ENCODE measurements at regions not wholly inside any gene's neighbourhood (a gene's known extent, or its start where the extent isn't known, plus 50 kb on each side); places are given as distances from the start of the nearest gene placed in this dataset.
"Not testable (repeated sequence)": the region's sequence is repeated elsewhere in the genome, so short reads cannot be mapped to it uniquely, and the experiment has no call there.

DNA sequence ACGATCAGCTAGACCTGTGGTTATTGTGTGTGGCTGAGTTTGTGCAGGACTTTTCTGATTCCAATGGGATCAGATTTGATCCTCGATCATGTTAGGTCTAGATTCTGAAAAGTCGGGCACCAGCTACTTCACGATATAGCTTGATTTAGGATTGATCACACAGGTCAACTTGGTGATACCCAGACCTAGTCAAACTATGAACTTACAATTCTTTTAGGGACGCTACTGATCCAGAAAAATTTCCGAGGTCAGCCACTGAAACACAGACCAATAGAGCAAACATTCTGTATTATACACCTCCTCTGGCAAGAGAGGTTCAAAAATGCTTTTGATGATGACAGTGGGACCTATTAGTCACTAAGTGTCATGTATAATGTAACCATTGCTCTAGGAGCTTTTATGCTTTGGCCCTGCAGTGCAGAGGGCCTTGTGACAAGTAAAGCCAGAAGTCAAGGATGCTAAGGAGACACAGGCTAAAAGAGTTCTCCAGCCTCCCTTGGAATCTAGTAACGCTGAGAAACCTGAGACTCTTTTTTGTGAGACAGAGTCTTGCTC, 115.6 kb upstream of the MB21D2 start:
- Histone ChIP-seq H3K4me1 (no peaks in the 10 kb centered on the region), H3K27ac (no peak overlapping the region), H3K27me3 (no peaks in the 10 kb centered on the region), H3K9me3 (peaks cover 0 to 4% (median 0%) of the 10 kb centered on the region in 4 donors), H3K4me3 (no peak overlapping the region), H3K36me3 (no peaks in the 10 kb centered on the region)
- no peak for TF ChIP-seq POLR2AphosphoS5 (IDR thresholded peaks at IDR 0.05)
- no peak for TF ChIP-seq EP300 (IDR thresholded peaks at IDR 0.05)
- TF ChIP-seq CTCF (IDR thresholded peaks at IDR 0.05): no peak
- TF ChIP-seq POLR2A (IDR thresholded peaks at IDR 0.05): no peak
- intact Hi-C loops (cut with DNase I; ENCODE audit: low total_unique reads): no loop called here
- no peak for DNase-seq
- 81 to 93% (median 89%) methylated on average over 7 of the region's 7 CpGs for WGBS, 5 donors

- H3K4me3 ChIP-seq; intact Hi-C loops (cut with DNase I; ENCODE audit: low total_unique reads); DNase-seq; H3K4me1 ChIP-seq; H3K36me3 ChIP-seq; H3K27ac ChIP-seq; H3K9me3 ChIP-seq; H3K27me3 ChIP-seq: not testable (repeated sequence)
- WGBS, 5 donors: 96 to 100% (median 97%) methylated on average over 3 of the region's 3 CpGs
Measured at GRCh38 chr3:193037828-193038227, 120.2 kb upstream of the MB21D2 start.

DNA sequence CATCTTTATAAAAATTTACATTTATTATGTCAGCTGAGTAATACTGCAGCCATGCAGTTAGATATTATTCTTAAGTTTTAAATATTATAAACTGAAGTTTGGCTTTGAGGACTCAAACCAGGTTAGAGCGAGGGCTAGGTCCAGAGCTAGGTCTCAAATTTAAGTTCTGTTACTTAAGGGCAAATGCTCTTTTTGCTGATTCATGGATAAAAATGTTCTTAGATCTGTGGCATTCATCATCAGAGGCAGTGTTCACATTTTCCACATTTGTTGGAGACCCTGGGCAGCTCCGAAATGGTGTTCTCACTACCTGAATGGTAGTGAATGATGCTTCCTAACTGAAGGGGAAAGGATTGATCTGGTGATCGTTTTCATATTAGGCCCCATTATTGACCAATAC, 121.4 kb upstream of the MB21D2 start:
- intact Hi-C loops (cut with DNase I; ENCODE audit: low total_unique reads): no loop called here
- H3K27me3 ChIP-seq: no peaks in the 10 kb centered on the region
- no peak for DNase-seq
- TF ChIP-seq CTCF (IDR thresholded peaks at IDR 0.05) (no peak), POLR2AphosphoS5 (IDR thresholded peaks at IDR 0.05) (no peak), POLR2A (IDR thresholded peaks at IDR 0.05) (no peak), EP300 (IDR thresholded peaks at IDR 0.05) (no peak)
- no peaks in the 10 kb centered on the region for H3K36me3 ChIP-seq
- H3K4me3 ChIP-seq: no peak overlapping the region
- WGBS, 5 donors: 82 to 96% (median 90%) methylated on average over 3 of the region's 3 CpGs
- H3K27ac ChIP-seq: no peak overlapping the region
- no peaks in the 10 kb centered on the region for H3K4me1 ChIP-seq
- H3K9me3 ChIP-seq: peaks cover 0 to 4% (median 0%) of the 10 kb centered on the region in 4 donors

- TF ChIP-seq POLR2AphosphoS5 (IDR thresholded peaks at IDR 0.05): no peak
- TF ChIP-seq CTCF (IDR thresholded peaks at IDR 0.05): peak in 5 of 7 experiments; percentile 16 to 81 (median 37)
- no peak for TF ChIP-seq POLR2A (IDR thresholded peaks at IDR 0.05)
- DNase-seq: peak in 1 of 2 donors; percentile 61
Measured at GRCh38 chr3:193040836-193041672, 123.4 kb upstream of the MB21D2 start.

GRCh38 chr3:193046371-193046770, 128.7 kb upstream of the MB21D2 start:
- Histone ChIP-seq H3K4me1 (no peaks in the 10 kb centered on the region), H3K9me3 (no peaks in the 10 kb centered on the region), H3K27ac (no peak overlapping the region), H3K36me3 (no peaks in the 10 kb centered on the region), H3K27me3 (no peaks in the 10 kb centered on the region), H3K4me3 (no peak overlapping the region)
- intact Hi-C loops (cut with DNase I; ENCODE audit: low total_unique reads): no loop called here
- DNase-seq: no peak
- TF ChIP-seq POLR2A (IDR thresholded peaks at IDR 0.05): no peak
- TF ChIP-seq EP300 (IDR thresholded peaks at IDR 0.05): no peak
- TF ChIP-seq POLR2AphosphoS5 (IDR thresholded peaks at IDR 0.05): no peak
- no peak for TF ChIP-seq CTCF (IDR thresholded peaks at IDR 0.05)
- WGBS, 5 donors: 19 to 36% (median 27%) methylated on average over 5 of the region's 5 CpGs

More at GRCh38 chr3:193040836-193041672, 123.4 kb upstream of the MB21D2 start:
- no peaks in the 10 kb centered on the region for H3K4me1 ChIP-seq
- H3K4me3 ChIP-seq: no peak overlapping the region
- 35 to 45% (median 40%) methylated on average over 2 of the region's 2 CpGs for WGBS, 5 donors
- H3K27me3 ChIP-seq: no peaks in the 10 kb centered on the region
- peaks cover 0 to 4% (median 0%) of the 10 kb centered on the region in 4 donors for H3K9me3 ChIP-seq
- intact Hi-C loops (cut with DNase I; ENCODE audit: low total_unique reads): loop anchor here (5.0 kb wide), 1 partner anchor 224 kb away; no protein-coding TSS in a partner anchor
- H3K36me3 ChIP-seq: no peaks in the 10 kb centered on the region
- H3K27ac ChIP-seq: no peak overlapping the region

GRCh38 chr3:193047461-193047860, 129.8 kb upstream of the MB21D2 start:
- H3K36me3 ChIP-seq; intact Hi-C loops (cut with DNase I; ENCODE audit: low total_unique reads); H3K4me1 ChIP-seq; H3K4me3 ChIP-seq; H3K27me3 ChIP-seq; DNase-seq; H3K9me3 ChIP-seq; H3K27ac ChIP-seq: not testable (repeated sequence)
- 16 to 90% (median 78%) methylated on average over 1 of the region's 1 CpG for WGBS, 5 donors
